ENCODE measurements at regions not wholly inside any gene's neighbourhood (a gene's known extent, or its start where the extent isn't known, plus 50 kb on each side); places are given as distances from the start of the nearest gene placed in this dataset.

DNA sequence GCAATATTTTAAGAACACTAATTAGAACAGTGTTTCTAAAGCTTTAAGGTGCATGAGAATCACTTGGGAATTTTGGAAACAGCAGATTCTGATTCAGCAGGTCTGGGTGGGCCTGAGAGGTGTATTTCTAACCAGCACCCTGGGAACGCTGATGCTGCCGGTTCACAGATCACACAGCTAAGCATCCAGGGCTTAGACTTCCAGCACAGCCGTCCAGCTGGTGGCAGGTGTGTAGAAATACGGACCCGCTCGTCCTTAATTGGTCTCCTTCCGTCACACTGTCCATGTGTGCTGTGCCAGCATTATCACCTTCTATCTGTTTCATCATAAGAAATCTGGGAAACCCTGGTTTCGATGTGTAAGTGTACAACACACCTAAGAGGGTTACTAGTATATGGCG is 1029.0 kb downstream of the EFNB2 start:
- ChIA-PET POLR2A (no interaction called here), CTCF (ENCODE audit: unreplicated experiment) (no interaction called here)
- Histone ChIP-seq H3K36me3 (ENCODE audit: insufficient read depth, low read length) (no peaks in the 10 kb centered on the region), H3K9me3 (ENCODE audit: low read length) (no peaks in the 10 kb centered on the region), H3K27ac (ENCODE audit: low read depth, low read length, poor library complexity, severe bottlenecking) (no peak overlapping the region), H2AFZ (ENCODE audit: low read length) (no peak overlapping the region), H3K79me2 (ENCODE audit: insufficient read depth, low read depth, low read length) (no peaks in the 10 kb centered on the region), H3K9me2 (ENCODE audit: insufficient read depth, low read length) (no peaks in the 10 kb centered on the region), H3K4me3 (ENCODE audit: low read depth, low read length, poor library complexity, severe bottlenecking) (no peak overlapping the region), H3K4me2 (ENCODE audit: low read length) (no peak overlapping the region), H4K20me1 (ENCODE audit: insufficient read depth, low read length) (no peaks in the 10 kb centered on the region), H3K4me1 (ENCODE audit: insufficient read depth, low read length, poor library complexity, severe bottlenecking) (no peaks in the 10 kb centered on the region)
- intact Hi-C loops (cut with micrococcal nuclease; ENCODE audit: unreplicated experiment): no loop called here
- DNase-seq (ENCODE audit: low spot score): no peak
- no peak for TF ChIP-seq EZH2phosphoT487 (IDR thresholded peaks at IDR 0.05; ENCODE audit: borderline replicate concordance, low read depth, low read length)
- TF ChIP-seq, protein P1, sequence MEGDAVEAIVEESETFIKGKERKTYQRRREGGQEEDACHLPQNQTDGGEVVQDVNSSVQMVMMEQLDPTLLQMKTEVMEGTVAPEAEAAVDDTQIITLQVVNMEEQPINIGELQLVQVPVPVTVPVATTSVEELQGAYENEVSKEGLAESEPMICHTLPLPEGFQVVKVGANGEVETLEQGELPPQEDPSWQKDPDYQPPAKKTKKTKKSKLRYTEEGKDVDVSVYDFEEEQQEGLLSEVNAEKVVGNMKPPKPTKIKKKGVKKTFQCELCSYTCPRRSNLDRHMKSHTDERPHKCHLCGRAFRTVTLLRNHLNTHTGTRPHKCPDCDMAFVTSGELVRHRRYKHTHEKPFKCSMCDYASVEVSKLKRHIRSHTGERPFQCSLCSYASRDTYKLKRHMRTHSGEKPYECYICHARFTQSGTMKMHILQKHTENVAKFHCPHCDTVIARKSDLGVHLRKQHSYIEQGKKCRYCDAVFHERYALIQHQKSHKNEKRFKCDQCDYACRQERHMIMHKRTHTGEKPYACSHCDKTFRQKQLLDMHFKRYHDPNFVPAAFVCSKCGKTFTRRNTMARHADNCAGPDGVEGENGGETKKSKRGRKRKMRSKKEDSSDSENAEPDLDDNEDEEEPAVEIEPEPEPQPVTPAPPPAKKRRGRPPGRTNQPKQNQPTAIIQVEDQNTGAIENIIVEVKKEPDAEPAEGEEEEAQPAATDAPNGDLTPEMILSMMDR (conservative IDR thresholded peaks at IDR 0.05; ENCODE audit: low read length): no peak
- BruUV-seq (replicated peaks): no TSS peak

DNA sequence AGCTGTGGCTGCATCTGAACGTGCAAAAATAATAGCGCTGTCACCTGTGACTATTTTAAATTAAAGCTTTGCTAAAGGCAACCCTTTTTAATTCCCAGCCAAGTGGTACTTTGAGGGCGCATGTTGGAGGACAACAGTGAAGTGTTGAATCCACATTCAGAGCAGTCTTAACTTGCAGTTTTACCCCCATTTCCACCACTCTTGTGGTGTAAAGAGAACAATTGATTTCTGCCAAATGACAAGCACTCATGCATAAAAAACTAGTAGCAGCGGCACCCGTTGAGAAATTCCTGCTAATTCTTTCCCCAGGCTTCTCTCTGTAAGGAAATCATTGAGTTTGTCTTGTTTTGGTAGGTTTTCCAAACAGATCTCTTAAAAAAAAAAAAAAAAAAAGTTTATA is 1033.3 kb downstream of the EFNB2 start:
- no TSS peak for BruUV-seq (replicated peaks)
- Histone ChIP-seq H3K4me3 (ENCODE audit: low read depth, low read length, poor library complexity, severe bottlenecking) (no peak overlapping the region), H3K9me3 (ENCODE audit: low read length) (no peaks in the 10 kb centered on the region), H3K79me2 (ENCODE audit: insufficient read depth, low read depth, low read length) (no peaks in the 10 kb centered on the region), H3K27ac (ENCODE audit: low read depth, low read length, poor library complexity, severe bottlenecking) (no peak overlapping the region), H3K4me1 (ENCODE audit: insufficient read depth, low read length, poor library complexity, severe bottlenecking) (no peaks in the 10 kb centered on the region), H3K4me2 (ENCODE audit: low read length) (no peak overlapping the region), H3K9me2 (ENCODE audit: insufficient read depth, low read length) (no peaks in the 10 kb centered on the region), H3K36me3 (ENCODE audit: insufficient read depth, low read length) (no peaks in the 10 kb centered on the region), H2AFZ (ENCODE audit: low read length) (no peak overlapping the region), H4K20me1 (ENCODE audit: insufficient read depth, low read length) (no peaks in the 10 kb centered on the region)
- POLR2A ChIA-PET: no interaction called here
- intact Hi-C loops (cut with micrococcal nuclease; ENCODE audit: unreplicated experiment): no loop called here
- CTCF ChIA-PET (ENCODE audit: unreplicated experiment): no interaction called here
- no peak for DNase-seq (ENCODE audit: low spot score)
- TF ChIP-seq, protein P1 (conservative IDR thresholded peaks at IDR 0.05; ENCODE audit: low read length): no peak
- TF ChIP-seq EZH2phosphoT487 (IDR thresholded peaks at IDR 0.05; ENCODE audit: borderline replicate concordance, low read depth, low read length): no peak

DNA sequence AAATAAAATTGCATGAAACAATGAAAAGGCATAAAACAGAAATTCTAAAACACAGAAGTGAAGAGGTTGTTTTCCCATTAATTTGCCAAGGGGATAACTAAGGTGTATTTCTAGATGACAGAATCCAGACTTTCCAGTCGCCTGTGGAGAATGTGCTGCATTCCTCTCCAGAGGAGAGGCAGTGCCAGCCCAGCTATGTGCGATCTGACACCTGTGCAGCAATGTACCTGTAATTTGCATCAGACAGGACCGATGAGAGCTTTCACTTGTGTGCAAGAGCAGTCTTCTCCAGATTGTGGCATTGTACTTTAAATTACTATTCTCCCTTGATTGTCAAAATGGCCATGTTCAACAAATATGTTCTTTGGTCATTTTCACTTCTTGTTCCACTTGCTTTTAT is 1037.9 kb downstream of the EFNB2 start:
- Histone ChIP-seq H3K36me3 (ENCODE audit: insufficient read depth, low read length) (no peaks in the 10 kb centered on the region), H3K4me2 (ENCODE audit: low read length) (no peak overlapping the region), H3K4me3 (ENCODE audit: low read depth, low read length, poor library complexity, severe bottlenecking) (no peak overlapping the region), H3K27ac (ENCODE audit: low read depth, low read length, poor library complexity, severe bottlenecking) (no peak overlapping the region), H4K20me1 (ENCODE audit: insufficient read depth, low read length) (no peaks in the 10 kb centered on the region), H2AFZ (ENCODE audit: low read length) (no peak overlapping the region), H3K4me1 (ENCODE audit: insufficient read depth, low read length, poor library complexity, severe bottlenecking) (no peaks in the 10 kb centered on the region), H3K9me3 (ENCODE audit: low read length) (no peaks in the 10 kb centered on the region), H3K9me2 (ENCODE audit: insufficient read depth, low read length) (no peaks in the 10 kb centered on the region), H3K79me2 (ENCODE audit: insufficient read depth, low read depth, low read length) (no peaks in the 10 kb centered on the region)
- CTCF ChIA-PET (ENCODE audit: unreplicated experiment): no interaction called here
- POLR2A ChIA-PET: no interaction called here
- no peak for DNase-seq (ENCODE audit: low spot score)
- intact Hi-C loops (cut with micrococcal nuclease; ENCODE audit: unreplicated experiment): no loop called here
- TF ChIP-seq EZH2phosphoT487 (IDR thresholded peaks at IDR 0.05; ENCODE audit: borderline replicate concordance, low read depth, low read length): no peak
- TF ChIP-seq, protein P1 (conservative IDR thresholded peaks at IDR 0.05; ENCODE audit: low read length): no peak
- BruUV-seq (replicated peaks): no TSS peak

Measured in OCI-LY7 (cell line).